SK-N-SH (cell line): ENCODE measurements at regions not wholly inside any gene's neighbourhood (a gene's known extent, or its start where the extent isn't known, plus 50 kb on each side); places are given as distances from the start of the nearest gene placed in this dataset.

Experiments used
- CTCF ChIA-PET: fragments of 300-600, 350-600 bp; formaldehyde crosslinking; extraction: SDS; loops from one replicate; lab custom pipeline; 2021; lab: Yijun Ruan, JAX
- POLR2A ChIA-PET: fragments of 350-600 bp; sonication (Branson Sonifier 250); formaldehyde crosslinking; extraction: SDS; loops from one replicate; lab custom pipeline; 2020; ENCODE audit warnings: antibody characterized with exemption, inconsistent platforms; lab: Yijun Ruan, JAX
- DNase-seq: peaks from one replicate; pipeline ENCODE4 v3.0.0; 2012
- H2AFZ ChIP-seq: fragments of 200-600 bp; sonication (generic); 2 replicates; pipeline ENCODE4 v1.8.1; 2016; ENCODE audit warnings: antibody characterized with exemption, mild to moderate bottlenecking, low read depth
- H3F3A ChIP-seq: fragments of 200-600 bp; sonication (generic); replicated peaks from 2 replicates; pipeline ENCODE3; 2016; ENCODE audit warnings: antibody characterized with exemption, mild to moderate bottlenecking; ENCODE audit not compliant: insufficient read depth
- H3K27ac ChIP-seq, 2 experiments: fragments of 200-500 bp in 1 of 2; fragments of 200-600 bp in 1 of 2; sonication (Bioruptor generic) in 1 of 2; sonication (generic), shearing (Covaris generic) in 1 of 2; 2 replicates each; pipeline versions ENCODE4 v1.5.1 to v1.6.1; 2014 to 2016; ENCODE audit warnings: low read depth in 2 of 2, inconsistent platforms in 1 of 2, low read length in 1 of 2, mild to moderate bottlenecking in 1 of 2, mixed read lengths in 1 of 2
- H3K27me3 ChIP-seq: fragments of 200-600 bp; sonication (generic), shearing (Covaris generic); 2 replicates; pipeline ENCODE4 v1.6.1; 2016; ENCODE audit warnings: mixed run types; ENCODE audit not compliant: insufficient read depth
- H3K36me3 ChIP-seq, 2 experiments: fragments of 200-500 bp in 1 of 2; fragments of 200-600 bp in 1 of 2; sonication (Bioruptor generic) in 1 of 2; sonication (generic) in 1 of 2; replicated peaks in 1 of 2; 2 replicates each; pipeline versions ENCODE3 to v1.5.1; 2014 to 2016; ENCODE audit warnings: low read length in 1 of 2, mild to moderate bottlenecking in 1 of 2; ENCODE audit not compliant: insufficient read depth in 2 of 2, control insufficient read depth in 1 of 2
- H3K4me1 ChIP-seq, 2 experiments: fragments of 200-500 bp in 1 of 2; fragments of 200-600 bp in 1 of 2; sonication (Bioruptor generic) in 1 of 2; sonication (generic), shearing (Covaris generic) in 1 of 2; 2 replicates each; pipeline versions ENCODE4 v1.5.1 to v1.6.1; 2014 to 2016; ENCODE audit warnings: low read depth in 1 of 2, low read length in 1 of 2, mixed run types in 1 of 2; ENCODE audit not compliant: insufficient read depth in 2 of 2, control insufficient read depth in 1 of 2
- H3K4me2 ChIP-seq: fragments of 200-600 bp; sonication (generic), shearing (Covaris generic); 2 replicates; pipeline ENCODE4 v1.6.1; 2017; ENCODE audit warnings: mixed run types
- H3K4me3 ChIP-seq, 2 experiments: fragments of 200-500 bp in 1 of 2; fragments of 200-600 bp in 1 of 2; sonication (Bioruptor generic) in 1 of 2; sonication (generic), shearing (Covaris generic) in 1 of 2; 2 replicates each; pipeline versions ENCODE4 v1.5.1 to v1.8.1; 2014 to 2016; ENCODE audit warnings: low read depth in 2 of 2, inconsistent platforms in 1 of 2, low read length in 1 of 2, mild to moderate bottlenecking in 1 of 2, mixed read lengths in 1 of 2, moderate library complexity in 1 of 2
- H3K79me2 ChIP-seq: fragments of 200-600 bp; sonication (generic); 2 replicates; pipeline ENCODE4 v1.8.1; 2017; ENCODE audit warnings: mild to moderate bottlenecking; ENCODE audit not compliant: insufficient read depth
- H3K9ac ChIP-seq: fragments of 200-600 bp; sonication (generic); 2 replicates; pipeline ENCODE4 v1.6.1; 2017; ENCODE audit warnings: mixed run types
- H3K9me2 ChIP-seq: fragments of 200-600 bp; sonication (generic); 2 replicates; pipeline ENCODE4 v1.6.1; 2017; ENCODE audit warnings: mixed run types
- H3K9me3 ChIP-seq: fragments of 200-600 bp; sonication (generic); 2 replicates; pipeline ENCODE4 v1.6.1; 2017; ENCODE audit warnings: mixed run types, mild to moderate bottlenecking, moderate library complexity
- H4K20me1 ChIP-seq: fragments of 200-600 bp; sonication (generic); 2 replicates; pipeline ENCODE4 v1.6.1; 2017; ENCODE audit warnings: mild to moderate bottlenecking, mixed run types; ENCODE audit not compliant: insufficient read depth
- CHD2 ChIP-seq: fragments of 150-350 bp; IDR thresholded peaks from 2 replicates; pipeline ENCODE4 v1.6.1; 2018; ENCODE audit warnings: low read length; ENCODE audit not compliant: partially characterized antibody
- ELF1 ChIP-seq: IDR thresholded peaks from 2 replicates; pipeline ENCODE4 v1.4.0; 2012
- EZH2phosphoT487 ChIP-seq: fragments of 200-600 bp; sonication (generic); IDR thresholded peaks from 2 replicates; pipeline ENCODE4 v1.6.1; 2017; ENCODE audit warnings: low read depth, mixed run types, mild to moderate bottlenecking, antibody characterized with exemption, moderate library complexity, borderline replicate concordance
- FOSL2 ChIP-seq: IDR thresholded peaks from 2 replicates; pipeline ENCODE4 v1.4.0; 2012; ENCODE audit warnings: low read depth, mild to moderate bottlenecking, moderate library complexity, borderline replicate concordance
- FOXM1 ChIP-seq: IDR thresholded peaks from 2 replicates; pipeline ENCODE4 v1.4.0; 2012; ENCODE audit warnings: low read depth, mild to moderate bottlenecking
- GABPA ChIP-seq: IDR thresholded peaks from 2 replicates; pipeline ENCODE4 v1.4.0; 2012; ENCODE audit warnings: low read depth, mild to moderate bottlenecking
- GATA2 ChIP-seq: sonication (generic); formaldehyde crosslinking; IDR thresholded peaks from 2 replicates; pipeline ENCODE4 v1.5.0; 2020; ENCODE audit warnings: mild to moderate bottlenecking, missing genetic modification reagents
- IRF3 ChIP-seq: fragments of 150-350 bp; IDR thresholded peaks from 2 replicates; pipeline ENCODE4 v1.6.1; 2016; ENCODE audit warnings: mild to moderate bottlenecking, low read depth, low read length
- JUND ChIP-seq: IDR thresholded peaks from 2 replicates; pipeline ENCODE4 v1.4.0; 2012
- MEF2A ChIP-seq: IDR thresholded peaks from 2 replicates; pipeline ENCODE4 v1.4.0; 2012; ENCODE audit warnings: low read depth, borderline replicate concordance
- NFIC ChIP-seq: IDR thresholded peaks from 2 replicates; pipeline ENCODE4 v1.4.0; 2012; ENCODE audit warnings: borderline replicate concordance
- NRF1 ChIP-seq: IDR thresholded peaks from 2 replicates; pipeline ENCODE4 v1.6.1; 2012; ENCODE audit warnings: low read depth, mild to moderate bottlenecking, low read length
- PBX3 ChIP-seq: IDR thresholded peaks from 2 replicates; pipeline ENCODE4; 2012
- RAD21 ChIP-seq: IDR thresholded peaks from 2 replicates; pipeline ENCODE4 v1.6.1; 2012; ENCODE audit warnings: mild to moderate bottlenecking, low read length
- RCOR1 ChIP-seq: fragments of 150-350 bp; IDR thresholded peaks from 2 replicates; pipeline ENCODE4 v1.6.1; 2017; ENCODE audit warnings: antibody characterized with exemption, low read length
- RFX5 ChIP-seq: IDR thresholded peaks from 2 replicates; pipeline ENCODE4 v1.6.1; 2012; ENCODE audit warnings: mild to moderate bottlenecking, improper control_type of control experiment, low read length
- SIN3A ChIP-seq: IDR thresholded peaks from 2 replicates; pipeline ENCODE4 v1.6.1; 2012; ENCODE audit warnings: low read depth, mild to moderate bottlenecking, low read length, moderate library complexity, borderline replicate concordance
- TAF1 ChIP-seq: IDR thresholded peaks from 2 replicates; pipeline ENCODE4 v1.6.1; 2012; ENCODE audit warnings: low read depth, mild to moderate bottlenecking, low read length, moderate library complexity, borderline replicate concordance
- TCF12 ChIP-seq: IDR thresholded peaks from 2 replicates; pipeline ENCODE4 v1.4.0; 2012
- TEAD4 ChIP-seq: IDR thresholded peaks from 2 replicates; pipeline ENCODE4 v1.4.0; 2012; ENCODE audit warnings: mild to moderate bottlenecking, borderline replicate concordance; ENCODE audit not compliant: insufficient read depth
- YY1 ChIP-seq: IDR thresholded peaks from 2 replicates; pipeline ENCODE4 v1.4.0; 2012; ENCODE audit warnings: low read depth, mild to moderate bottlenecking
- WGBS: methylation state at CpG from one replicate; pipeline ENCODE4 v1.1.6; 2017; ENCODE audit warnings: low lambda C conversion rate; 5-methylcytosine and 5-hydroxymethylcytosine counted together
- TF ChIP-seq, protein P1 (sequence below): fragments of 150-350 bp; IDR thresholded peaks from 2 replicates; pipeline ENCODE4 v1.6.1; 2017; ENCODE audit warnings: antibody characterized with exemption, low read length, low read depth, borderline replicate concordance
- TF ChIP-seq, protein P2 (sequence below): IDR thresholded peaks from 2 replicates; pipeline ENCODE4 v1.4.0; 2012; ENCODE audit warnings: low read depth, borderline replicate concordance

GRCh38 chr5:88552426-88552825, 283.8 kb upstream of the TMEM161B start:
- no peaks in the 10 kb centered on the region for H3K36me3 ChIP-seq
- H3K4me2 ChIP-seq = no peak overlapping the region
- H3F3A ChIP-seq = no peaks in the 10 kb centered on the region
- no peak for TF ChIP-seq NRF1
- no peak for TF ChIP-seq RCOR1
- TF ChIP-seq YY1 = no peak
- no peak for TF ChIP-seq RAD21
- TF ChIP-seq FOSL2 = no peak
- no peak for TF ChIP-seq GABPA
- TF ChIP-seq NFIC = no peak
- TF ChIP-seq GATA2 (CRISPR knock-in tag) = no peak
- no peak for TF ChIP-seq IRF3
- TF ChIP-seq CHD2 = no peak
- TF ChIP-seq SIN3A = no peak
- TF ChIP-seq, protein P1, sequence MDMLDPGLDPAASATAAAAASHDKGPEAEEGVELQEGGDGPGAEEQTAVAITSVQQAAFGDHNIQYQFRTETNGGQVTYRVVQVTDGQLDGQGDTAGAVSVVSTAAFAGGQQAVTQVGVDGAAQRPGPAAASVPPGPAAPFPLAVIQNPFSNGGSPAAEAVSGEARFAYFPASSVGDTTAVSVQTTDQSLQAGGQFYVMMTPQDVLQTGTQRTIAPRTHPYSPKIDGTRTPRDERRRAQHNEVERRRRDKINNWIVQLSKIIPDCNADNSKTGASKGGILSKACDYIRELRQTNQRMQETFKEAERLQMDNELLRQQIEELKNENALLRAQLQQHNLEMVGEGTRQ = no peak
- no peak for TF ChIP-seq FOXM1
- TF ChIP-seq, all 33 proteins: peak for 0
- Histone ChIP-seq H3K4me1 (no peaks in the 10 kb centered on the region), H2AFZ (no peak overlapping the region), H3K4me3 (no peak overlapping the region), H4K20me1 (no peaks in the 10 kb centered on the region), H3K9me2 (no peaks in the 10 kb centered on the region), H3K9me3 (no peaks in the 10 kb centered on the region), H3K79me2 (no peaks in the 10 kb centered on the region), H3K9ac (no peak overlapping the region), H3K27me3 (peaks cover 11% of the 10 kb centered on the region; the same call in 1 of the 2 replicates), H3K27ac (no peak overlapping the region)
- ChIA-PET CTCF (no interaction called here), POLR2A (no interaction called here)
- WGBS = 9% methylated on average over 4 of the region's 4 CpGs
- DNase-seq = no peak

GRCh38 chr5:88551724-88552345, 283.2 kb upstream of the TMEM161B start:
- H3K9me2 ChIP-seq = no peaks in the 10 kb centered on the region
- no peak overlapping the region for H3K9ac ChIP-seq
- H3K4me2 ChIP-seq = no peak overlapping the region
- H4K20me1 ChIP-seq = no peaks in the 10 kb centered on the region
- no peak overlapping the region for H3K4me3 ChIP-seq
- 3% methylated on average over 10 of the region's 10 CpGs for WGBS
- H3K27me3 ChIP-seq = peaks cover 11% of the 10 kb centered on the region; the same call in 1 of the 2 replicates
- H3F3A ChIP-seq = no peaks in the 10 kb centered on the region
- H3K9me3 ChIP-seq = no peaks in the 10 kb centered on the region
- no peaks in the 10 kb centered on the region for H3K4me1 ChIP-seq
- H3K36me3 ChIP-seq = no peaks in the 10 kb centered on the region
- no peak overlapping the region for H3K27ac ChIP-seq
- TF ChIP-seq, protein P2, sequence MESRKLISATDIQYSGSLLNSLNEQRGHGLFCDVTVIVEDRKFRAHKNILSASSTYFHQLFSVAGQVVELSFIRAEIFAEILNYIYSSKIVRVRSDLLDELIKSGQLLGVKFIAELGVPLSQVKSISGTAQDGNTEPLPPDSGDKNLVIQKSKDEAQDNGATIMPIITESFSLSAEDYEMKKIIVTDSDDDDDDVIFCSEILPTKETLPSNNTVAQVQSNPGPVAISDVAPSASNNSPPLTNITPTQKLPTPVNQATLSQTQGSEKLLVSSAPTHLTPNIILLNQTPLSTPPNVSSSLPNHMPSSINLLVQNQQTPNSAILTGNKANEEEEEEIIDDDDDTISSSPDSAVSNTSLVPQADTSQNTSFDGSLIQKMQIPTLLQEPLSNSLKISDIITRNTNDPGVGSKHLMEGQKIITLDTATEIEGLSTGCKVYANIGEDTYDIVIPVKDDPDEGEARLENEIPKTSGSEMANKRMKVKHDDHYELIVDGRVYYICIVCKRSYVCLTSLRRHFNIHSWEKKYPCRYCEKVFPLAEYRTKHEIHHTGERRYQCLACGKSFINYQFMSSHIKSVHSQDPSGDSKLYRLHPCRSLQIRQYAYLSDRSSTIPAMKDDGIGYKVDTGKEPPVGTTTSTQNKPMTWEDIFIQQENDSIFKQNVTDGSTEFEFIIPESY = no peak
- TF ChIP-seq FOSL2 = no peak
- no peak for TF ChIP-seq GATA2 (CRISPR knock-in tag)
- no peak for TF ChIP-seq TCF12
- TF ChIP-seq JUND = no peak
- TF ChIP-seq TAF1 = no peak
- no peak for TF ChIP-seq EZH2phosphoT487
- no peak for TF ChIP-seq RCOR1
- no peak for TF ChIP-seq PBX3
- no peak for TF ChIP-seq TEAD4
- TF ChIP-seq RFX5 = no peak
- TF ChIP-seq CHD2 = no peak
- no peak for TF ChIP-seq NRF1
- no peak for TF ChIP-seq YY1
- no peak for TF ChIP-seq MEF2A
- TF ChIP-seq ELF1 = no peak
- ChIA-PET POLR2A (no interaction called here), CTCF (no interaction called here)
- 0 out of 2 replicates have a peak overlapping the region, but pooled peaks have one; percentile 35 for H2AFZ ChIP-seq
- no peaks in the 10 kb centered on the region for H3K79me2 ChIP-seq
- no peak for DNase-seq
